GM23248 (cell line): ENCODE measurements at regions not wholly inside any gene's neighbourhood (a gene's known extent, or its start where the extent isn't known, plus 50 kb on each side); places are given as distances from the start of the nearest gene placed in this dataset.

Source experiments
- EZH2 ChIP-seq: fragments of 200-600 bp; sonication (generic); IDR thresholded peaks from 2 replicates; pipeline ENCODE4 v1.6.1; 2018; ENCODE audit warnings: antibody characterized with exemption, mild to moderate bottlenecking; ENCODE audit not compliant: insufficient read depth, poor library complexity, severe bottlenecking
- EZH2phosphoT487 ChIP-seq: fragments of 200-600 bp; sonication (generic); IDR thresholded peaks from 2 replicates; pipeline ENCODE4 v1.6.1; 2018; ENCODE audit warnings: antibody characterized with exemption, moderate library complexity, mild to moderate bottlenecking, low read depth; ENCODE audit not compliant: insufficient read depth

GRCh38 chrY:8622856-8623255 lies 714.4 kb upstream of the TSPY4 start:
- TF ChIP-seq EZH2 (no peak), EZH2phosphoT487 (no peak)
